ENCODE measurements at regions not wholly inside any gene's neighbourhood (a gene's known extent, or its start where the extent isn't known, plus 50 kb on each side); places are given as distances from the start of the nearest gene placed in this dataset.

- FAIRE-seq (no peak), DNase-seq (ENCODE audit: low read depth in 1 of 2, low spot score in 2 of 2) (no peak)
- Histone ChIP-seq H2BK15ac (ENCODE audit: low read length) (no peak overlapping the region), H3K56ac (replicated peaks; ENCODE audit: insufficient read length, low read depth, low read length) (no peak overlapping the region), H3K36me3 (ENCODE audit: control insufficient read depth in 2 of 4, insufficient read depth in 4 of 4, low read length in 3 of 4) (no peaks in the 10 kb centered on the region), H3K9me3 (ENCODE audit: insufficient read depth in 2 of 2, low read depth in 1 of 2, low read length in 1 of 2) (no peaks in the 10 kb centered on the region), H3K4me2 (ENCODE audit: insufficient read depth in 1 of 2, low read depth in 2 of 2, low read length in 2 of 2) (no peak overlapping the region), H3K27me3 (replicated peaks in 1 of 4; ENCODE audit: control insufficient read depth in 3 of 4, extremely low read depth in 1 of 4, insufficient read depth in 3 of 4, low read length in 3 of 4) (no peaks in the 10 kb centered on the region), H3K14ac (ENCODE audit: insufficient read length) (no peak overlapping the region), H4K20me1 (replicated peaks in 1 of 2; ENCODE audit: control insufficient read depth in 1 of 2, insufficient read depth in 2 of 2, low read length in 2 of 2) (no peaks in the 10 kb centered on the region), H2AFZ (ENCODE audit: low read length) (no peak overlapping the region), H3K27ac (ENCODE audit: low read depth, low read length) (no peak overlapping the region), H3K4ac (replicated peaks; ENCODE audit: insufficient read length, low read depth, low read length) (no peak overlapping the region), H2BK20ac (ENCODE audit: low read length) (no peak overlapping the region), H2AK5ac (ENCODE audit: low read depth, low read length) (no peak overlapping the region), H4K8ac (ENCODE audit: extremely low read depth, insufficient read depth, low read length) (no peak overlapping the region), H3K9ac (replicated peaks in 1 of 4; ENCODE audit: extremely low read depth in 1 of 4, low read depth in 3 of 4, low read length in 3 of 4) (no peak overlapping the region), H2BK120ac (replicated peaks; ENCODE audit: low read depth, low read length) (no peak overlapping the region), H3K79me1 (ENCODE audit: low read depth, low read length) (no peaks in the 10 kb centered on the region), H3K4me3 (ENCODE audit: extremely low read depth in 1 of 4, insufficient read depth in 2 of 4, low read depth in 3 of 4, low read length in 4 of 4) (no peak overlapping the region), H3K79me2 (ENCODE audit: control insufficient read depth in 1 of 2, insufficient read depth in 2 of 2, low read length in 2 of 2) (no peaks in the 10 kb centered on the region), H3K23me2 (ENCODE audit: low read depth, low read length) (no peaks in the 10 kb centered on the region; the same call in 1 of the 2 replicates), H2BK5ac (ENCODE audit: low read depth, low read length) (no peak overlapping the region), H2BK12ac (ENCODE audit: low read depth, low read length) (no peak overlapping the region), H4K91ac (replicated peaks; ENCODE audit: insufficient read length, low read length) (no peak overlapping the region), H3K23ac (ENCODE audit: insufficient read length) (no peak overlapping the region), H3K4me1 (replicated peaks in 1 of 4; ENCODE audit: control insufficient read depth in 3 of 4, insufficient read depth in 4 of 4, low read length in 3 of 4) (no peaks in the 10 kb centered on the region), H3K18ac (ENCODE audit: extremely low read depth, low read length) (no peak overlapping the region), H4K5ac (ENCODE audit: insufficient read length, low read depth, low read length) (no peak overlapping the region)
- POLR2A ChIA-PET (ENCODE audit: partially characterized antibody), result no interaction called here
- TF ChIP-seq KDM4A (IDR thresholded peaks at IDR 0.05; ENCODE audit: low read depth, low read length, severe bottlenecking) (no peak), HDAC2 (IDR thresholded peaks at IDR 0.05; ENCODE audit: borderline replicate concordance in 1 of 2, low read depth in 2 of 2, low read length in 2 of 2) (no peak), SIX5 (IDR thresholded peaks at IDR 0.05; ENCODE audit: low read depth, low read length) (no peak), SP4 (IDR thresholded peaks at IDR 0.05; ENCODE audit: low read length) (no peak), SIN3A (conservative IDR thresholded peaks at IDR 0.05 in 1 of 2, IDR thresholded peaks at IDR 0.05 in 1 of 2; ENCODE audit: low read depth in 1 of 2, low read length in 2 of 2) (no peak), SRF (IDR thresholded peaks at IDR 0.05; ENCODE audit: low read depth, low read length) (no peak), YY1 (IDR thresholded peaks at IDR 0.05; ENCODE audit: low read depth, low read length) (no peak), PHF8 (conservative IDR thresholded peaks at IDR 0.05; ENCODE audit: low read depth, low read length) (no peak), TEAD4 (IDR thresholded peaks at IDR 0.05; ENCODE audit: low read depth, low read length) (no peak), SP2 (IDR thresholded peaks at IDR 0.05; ENCODE audit: low read length) (no peak), SAP30 (IDR thresholded peaks at IDR 0.05; ENCODE audit: insufficient read depth, insufficient replicate concordance, low read length) (no peak), EZH2 (IDR thresholded peaks at IDR 0.05; ENCODE audit: low read depth, low read length, severe bottlenecking) (no peak), KDM1A (IDR thresholded peaks at IDR 0.05; ENCODE audit: borderline replicate concordance, low read length) (no peak), CHD2 (IDR thresholded peaks at IDR 0.05; ENCODE audit: low read length) (no peak)
- 91% methylated on average over 2 of the region's 2 CpGs; no CpG with 5 or more reads in 1 of the 2 experiments for WGBS, 2 experiments (ENCODE audit: extremely low coverage in 1 of 2, insufficient coverage in 1 of 2, insufficient read length in 1 of 2, insufficient replicate concordance in 2 of 2, low coverage in 1 of 2, low lambda C conversion rate in 2 of 2, missing lambda C conversion rate in 1 of 2)
- CTCF ChIA-PET (ENCODE audit: partially characterized antibody), result interaction anchor here (0.9 to 2.2 kb wide), 2 partner anchors 8 to 83 kb away, joined by 3 to 14 read pairs; no protein-coding TSS in a partner anchor
Measured at GRCh38 chr7:41232086-41232485, 470.8 kb downstream of the INHBA start.
